IPS-18a (cell line): ENCODE measurements at regions not wholly inside any gene's neighbourhood (a gene's known extent, or its start where the extent isn't known, plus 50 kb on each side); places are given as distances from the start of the nearest gene placed in this dataset.

Experiments used
- H3K27ac ChIP-seq: one replicate; pipeline ENCODE4 v1.5.1; 2013; ENCODE audit warnings: low read length
- H3K27me3 ChIP-seq: one replicate; pipeline ENCODE4 v1.6.1; 2013; ENCODE audit warnings: mild to moderate bottlenecking, low read length; ENCODE audit not compliant: control insufficient read depth, insufficient read depth
- H3K36me3 ChIP-seq: one replicate; pipeline ENCODE4 v1.6.1; 2013; ENCODE audit warnings: low read depth, low read length; ENCODE audit not compliant: control insufficient read depth
- H3K4me1 ChIP-seq: one replicate; pipeline ENCODE4 v1.6.1; 2013; ENCODE audit warnings: low read depth, low read length; ENCODE audit not compliant: control insufficient read depth
- H3K4me3 ChIP-seq: one replicate; pipeline ENCODE4 v1.5.1; 2013; ENCODE audit warnings: low read length
- H3K9ac ChIP-seq: one replicate; pipeline ENCODE4 v1.6.1; 2013; ENCODE audit warnings: mild to moderate bottlenecking, low read length, moderate library complexity
- H3K9me3 ChIP-seq: one replicate; pipeline ENCODE4 v1.6.1; 2013; ENCODE audit warnings: low read depth, low read length; ENCODE audit not compliant: control insufficient read depth

DNA sequence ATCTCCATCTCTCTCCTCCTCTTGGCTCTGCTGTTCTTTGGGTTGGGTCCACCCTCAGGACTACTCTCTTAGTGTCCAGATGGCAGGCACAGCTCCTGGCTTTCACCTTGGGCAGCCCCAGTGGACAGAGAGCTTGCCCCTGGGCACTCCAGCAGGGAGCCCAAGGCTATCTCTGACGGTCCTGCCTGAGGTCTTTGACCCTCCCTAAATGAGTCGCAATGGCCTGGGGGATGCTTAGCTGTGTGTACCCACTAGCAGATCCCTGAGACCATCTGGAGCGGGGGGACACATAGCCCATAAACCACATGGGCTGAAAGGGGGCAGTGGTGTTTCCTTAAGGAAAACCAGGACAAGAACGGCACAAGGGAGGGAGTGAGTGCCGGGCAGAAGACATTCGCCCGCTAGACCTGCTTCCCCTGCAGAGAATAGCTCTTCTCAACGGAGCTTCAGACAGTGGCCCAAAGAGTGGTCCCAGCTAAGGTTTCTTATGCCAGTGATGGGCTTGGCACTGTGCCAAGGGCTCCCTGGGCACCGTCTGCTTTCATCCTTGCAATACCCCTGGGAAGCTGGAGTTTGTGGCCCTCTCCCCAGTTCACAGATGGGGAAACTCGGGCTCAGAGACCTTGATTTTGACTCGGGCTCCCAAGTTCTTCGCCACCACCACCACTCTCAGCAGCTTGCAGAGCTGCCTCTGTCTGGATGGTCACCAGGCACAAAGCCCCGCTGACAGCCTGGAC, 53.9 kb upstream of the ANO1 start:
- Histone ChIP-seq H3K27ac (no peak overlapping the region), H3K36me3 (no peaks in the 10 kb centered on the region), H3K27me3 (no peaks in the 10 kb centered on the region), H3K4me1 (no peaks in the 10 kb centered on the region), H3K9ac (no peak overlapping the region), H3K4me3 (no peak overlapping the region), H3K9me3 (no peaks in the 10 kb centered on the region)

DNA sequence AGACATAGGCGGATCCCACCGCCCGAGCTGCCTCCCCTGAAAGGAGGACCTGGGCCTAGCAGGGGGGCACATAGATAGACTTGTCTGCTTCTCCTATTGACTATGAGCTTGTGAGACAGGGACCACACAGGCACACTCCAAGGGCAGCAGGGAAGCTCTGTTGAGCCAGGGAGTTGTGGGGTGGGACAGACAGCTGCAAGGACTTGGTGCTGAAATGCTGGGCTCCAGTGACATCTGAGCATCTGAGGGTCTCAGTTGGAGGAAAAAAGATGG, 53.4 kb upstream of the ANO1 start:
- no peak overlapping the region for H3K4me3 ChIP-seq

DNA sequence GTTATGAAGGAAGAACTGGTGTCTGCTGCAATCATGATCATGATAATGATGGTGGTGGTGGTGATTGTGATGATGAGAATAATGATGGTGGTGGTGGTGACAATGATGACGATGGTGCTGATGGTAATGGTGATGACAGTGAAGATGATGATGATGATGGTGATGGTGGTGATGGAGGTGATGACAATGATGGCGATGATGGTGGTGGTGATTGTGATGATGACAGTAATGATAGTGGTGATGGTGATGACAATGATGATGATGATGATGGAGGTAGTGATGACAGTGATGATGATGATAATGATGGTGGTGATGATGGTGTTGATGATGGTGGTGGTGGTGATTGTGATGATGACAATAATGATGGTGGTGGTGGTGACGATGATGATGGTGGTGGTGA, 52.8 kb upstream of the ANO1 start:
- Histone ChIP-seq H3K9ac (no peak overlapping the region), H3K36me3 (no peaks in the 10 kb centered on the region), H3K4me3 (no peak overlapping the region), H3K27ac (no peak overlapping the region), H3K9me3 (no peaks in the 10 kb centered on the region), H3K4me1 (no peaks in the 10 kb centered on the region), H3K27me3 (no peaks in the 10 kb centered on the region)

More for the DNA sequence above, 53.4 kb upstream of the ANO1 start:
- H3K4me1 ChIP-seq, result no peaks in the 10 kb centered on the region
- no peak overlapping the region for H3K9ac ChIP-seq
- H3K27me3 ChIP-seq, result no peaks in the 10 kb centered on the region
- H3K36me3 ChIP-seq, result no peaks in the 10 kb centered on the region
- no peak overlapping the region for H3K27ac ChIP-seq
- H3K9me3 ChIP-seq, result no peaks in the 10 kb centered on the region

GRCh38 chr11:70026012-70026411, 52.1 kb upstream of the ANO1 start:
- no peaks in the 10 kb centered on the region for H3K9me3 ChIP-seq
- H3K4me3 ChIP-seq, result no peak overlapping the region
- no peak overlapping the region for H3K27ac ChIP-seq

DNA sequence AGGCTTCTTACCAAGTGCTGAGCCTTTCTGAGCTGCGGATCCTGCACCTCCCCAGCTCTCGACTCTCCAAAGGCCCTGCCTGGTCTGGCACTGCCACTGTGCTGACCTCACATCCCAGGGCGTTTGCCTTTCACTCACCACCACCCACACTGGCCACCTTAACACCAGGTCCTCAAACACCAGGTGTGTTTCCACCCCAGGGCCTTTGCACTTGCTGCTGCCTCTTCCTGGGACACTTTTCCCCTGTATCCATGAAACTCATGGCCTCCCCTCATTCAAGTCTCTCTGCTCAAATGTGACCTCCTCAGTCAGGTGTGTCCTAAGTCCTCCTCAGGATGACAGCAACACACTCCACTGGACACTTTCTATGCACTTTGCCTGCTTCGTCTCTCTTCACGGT, 51.4 kb upstream of the ANO1 start:
- Histone ChIP-seq H3K27me3 (no peaks in the 10 kb centered on the region), H3K27ac (no peak overlapping the region), H3K4me1 (no peaks in the 10 kb centered on the region), H3K9ac (no peak overlapping the region), H3K4me3 (no peak overlapping the region), H3K36me3 (no peaks in the 10 kb centered on the region), H3K9me3 (no peaks in the 10 kb centered on the region)

More at GRCh38 chr11:70026012-70026411, 52.1 kb upstream of the ANO1 start:
- Histone ChIP-seq H3K27me3 (no peaks in the 10 kb centered on the region), H3K9ac (no peak overlapping the region), H3K36me3 (no peaks in the 10 kb centered on the region), H3K4me1 (no peaks in the 10 kb centered on the region)

- H3K36me3 ChIP-seq, result no peaks in the 10 kb centered on the region
- no peaks in the 10 kb centered on the region for H3K9me3 ChIP-seq
- H3K4me1 ChIP-seq, result no peaks in the 10 kb centered on the region
- H3K27me3 ChIP-seq, result no peaks in the 10 kb centered on the region
- no peak overlapping the region for H3K4me3 ChIP-seq
- no peak overlapping the region for H3K9ac ChIP-seq
- no peak overlapping the region for H3K27ac ChIP-seq
Measured at GRCh38 chr11:70027451-70027850, 50.7 kb upstream of the ANO1 start.

DNA sequence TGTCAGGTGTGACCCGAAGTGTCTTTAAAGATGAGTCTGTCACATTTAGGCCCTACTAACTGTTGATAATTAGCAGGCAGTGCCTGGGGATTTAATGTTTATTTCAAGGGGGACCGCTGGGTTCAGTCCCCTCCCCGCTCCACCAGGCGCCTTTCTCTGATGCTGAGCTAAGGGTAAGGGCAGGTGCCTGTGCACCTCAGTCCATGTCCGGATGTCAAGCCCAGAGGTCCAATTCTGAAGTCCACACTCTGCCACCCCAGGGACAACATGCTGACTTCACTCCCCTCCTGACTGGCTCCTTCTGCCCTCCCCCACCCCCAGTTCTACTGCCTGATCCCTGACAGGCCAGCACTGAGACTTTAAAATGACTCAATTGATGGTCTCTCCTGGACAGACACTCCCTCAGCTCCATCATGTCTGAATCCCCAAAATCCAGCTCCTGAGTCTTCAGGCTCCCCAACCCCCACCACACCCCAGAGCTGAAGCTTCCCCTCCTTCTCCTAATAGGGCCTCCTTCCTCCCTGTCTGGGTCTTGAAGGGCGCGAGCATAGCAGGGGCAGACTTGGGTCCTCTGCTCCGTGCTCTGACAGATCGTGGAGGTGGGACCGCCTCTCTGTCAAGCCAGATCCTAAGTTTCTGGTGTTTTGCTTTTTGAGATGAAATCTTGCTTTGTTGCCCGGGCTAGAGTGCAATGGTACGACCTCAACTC, 49.8 kb upstream of the ANO1 start:
- no peak overlapping the region for H3K4me3 ChIP-seq
- no peaks in the 10 kb centered on the region for H3K27me3 ChIP-seq
- H3K9me3 ChIP-seq, result no peaks in the 10 kb centered on the region
- no peaks in the 10 kb centered on the region for H3K36me3 ChIP-seq
- no peak overlapping the region for H3K27ac ChIP-seq
- no peak overlapping the region for H3K9ac ChIP-seq
- no peaks in the 10 kb centered on the region for H3K4me1 ChIP-seq
